GM10248 (cell line): ENCODE measurements at regions not wholly inside any gene's neighbourhood (a gene's known extent, or its start where the extent isn't known, plus 50 kb on each side); places are given as distances from the start of the nearest gene placed in this dataset.
"Not testable (repeated sequence)": the region's sequence is repeated elsewhere in the genome, so short reads cannot be mapped to it uniquely, and the experiment has no call there.

Source experiments
- CTCF ChIA-PET: fragments of 300-600 bp; sonication (Branson Sonifier 250); formaldehyde crosslinking; extraction: SDS; loops from one replicate; lab custom pipeline; 2021; ENCODE audit warnings: antibody characterized with exemption; lab: Yijun Ruan, JAX
- POLR2A ChIA-PET: fragments of 350-650 bp; sonication (Branson Sonifier 250); formaldehyde crosslinking; extraction: SDS; loops from one replicate; lab custom pipeline; 2020; ENCODE audit warnings: antibody characterized with exemption; lab: Yijun Ruan, JAX
- DNase-seq: peaks from one replicate; pipeline ENCODE4 v3.0.0; 2012; ENCODE audit errors: extremely low spot score
- CTCF ChIP-seq: IDR thresholded peaks from 2 replicates; pipeline ENCODE4 v1.5.1; 2012; ENCODE audit warnings: mild to moderate bottlenecking, low read depth; ENCODE audit errors: extremely low read depth, missing control alignments, control extremely low read depth

GRCh38 chr4:95949136-95949765, 109.4 kb downstream of the PDHA2 start:
- POLR2A ChIA-PET, result no interaction called here
- TF ChIP-seq CTCF, result no peak
- no peak for DNase-seq
- CTCF ChIA-PET, result interaction anchor here (1.2 kb wide), 1 partner anchor 13 kb away, joined by 3 read pairs; no protein-coding TSS in a partner anchor

GRCh38 chr4:95949808-95950207, 109.9 kb downstream of the PDHA2 start:
- no peak for TF ChIP-seq CTCF

GRCh38 chr4:95952538-95952937, 112.6 kb downstream of the PDHA2 start:
- POLR2A ChIA-PET, DNase-seq, CTCF ChIA-PET: not testable (repeated sequence)

More at GRCh38 chr4:95949808-95950207, 109.9 kb downstream of the PDHA2 start:
- no peak for DNase-seq
- CTCF ChIA-PET, result no interaction called here
- POLR2A ChIA-PET, result no interaction called here

GRCh38 chr4:95956094-95956493, 116.2 kb downstream of the PDHA2 start:
- TF ChIP-seq CTCF, result no peak
- DNase-seq, result no peak
- POLR2A ChIA-PET, result no interaction called here
- CTCF ChIA-PET, result no interaction called here

GRCh38 chr4:95957054-95957453, 117.2 kb downstream of the PDHA2 start:
- ChIA-PET POLR2A (no interaction called here), CTCF (interaction anchor here (0.8 kb wide), 2 partner anchors 9 to 12 kb away, joined by 3 read pairs; no protein-coding TSS in a partner anchor)
- no peak for DNase-seq
- no peak for TF ChIP-seq CTCF

- ChIA-PET CTCF (interaction anchor here (0.8 kb wide), 1 partner anchor 10 kb away, joined by 3 read pairs; no protein-coding TSS in a partner anchor), POLR2A (no interaction called here)
- no peak for TF ChIP-seq CTCF
- DNase-seq, result no peak
These were observed 117.9 kb downstream of the PDHA2 start for GRCh38 chr4:95957759-95958158.

- ChIA-PET POLR2A (no interaction called here), CTCF (interaction anchor here (1.4 to 1.5 kb wide), 3 partner anchors 9 to 25 kb away, joined by 3 to 5 read pairs (median 4); no protein-coding TSS in a partner anchor)
- TF ChIP-seq CTCF, result no peak
- DNase-seq, result no peak
These were observed 119.3 kb downstream of the PDHA2 start for GRCh38 chr4:95959182-95959581.
